HepG2 (cell line): ENCODE measurements at regions not wholly inside any gene's neighbourhood (a gene's known extent, or its start where the extent isn't known, plus 50 kb on each side); places are given as distances from the start of the nearest gene placed in this dataset.

Source experiments
- ATAC-seq: fragments of 200-7000 bp; cut with Tn5 transposase; 3 replicates; pipeline ENCODE4 v1.9.1; 2020; ENCODE audit warnings: mild to moderate bottlenecking, moderate library complexity
- BruUV-seq: library from RNA; stranded (reverse); fragments of 400-500 nt; replicated peaks from 2 replicates; lab custom pipeline; 2021; lab: Mats Ljungman, UMichigan
- CTCF ChIA-PET: fragments of 300-600 bp; formaldehyde crosslinking; extraction: SDS; loops from one replicate; lab custom pipeline; 2021; ENCODE audit warnings: low total read pairs, inconsistent platforms, low intra/inter-chr PET ratio; lab: Yijun Ruan, JAX
- POLR2A ChIA-PET: fragments of 350-600 bp; sonication (Branson Sonifier 250); formaldehyde crosslinking; loops from one replicate; lab custom pipeline; 2020; ENCODE audit warnings: antibody characterized with exemption, inconsistent platforms; lab: Yijun Ruan, JAX
- DNase-seq: peaks from one replicate; pipeline ENCODE4 v3.0.0-alpha.2; 2015; ENCODE audit warnings: low spot score
- FAIRE-seq: peaks from 3 replicates; lab custom pipeline; 2011; peaks lifted over from hg19 to GRCh38; lab: Jason Lieb, UNC
- H2AFZ ChIP-seq: one replicate; pipeline ENCODE4 v1.6.1; 2011; ENCODE audit warnings: low read length, inconsistent platforms
- H3K27ac ChIP-seq: fragments of 300-600 bp; 3 replicates; pipeline ENCODE4 v1.8.0; 2011; ENCODE audit warnings: mixed run types, mild to moderate bottlenecking, mixed read lengths, low read length, inconsistent platforms; ENCODE audit not compliant: insufficient read depth; ENCODE audit errors: extremely low read length
- H3K27me3 ChIP-seq, 2 experiments: fragments of 200-600 bp in 1 of 2; 2 replicates in 1 of 2; 3 replicates in 1 of 2; pipeline versions ENCODE4 v1.6.0 to v1.8.0; 2011; ENCODE audit warnings: low read length in 2 of 2, mild to moderate bottlenecking in 2 of 2, moderate library complexity in 2 of 2, inconsistent platforms in 1 of 2; ENCODE audit not compliant: insufficient read depth in 2 of 2, control insufficient read depth in 1 of 2
- H3K36me3 ChIP-seq, 2 experiments: fragments of 200-600 bp in 1 of 2; replicated peaks in 1 of 2; 2 replicates in 1 of 2; 3 replicates in 1 of 2; pipeline versions ENCODE4 v1.5.1 to v1.8.0; 2011; ENCODE audit warnings: low read length in 2 of 2, inconsistent platforms in 1 of 2; ENCODE audit not compliant: insufficient read depth in 2 of 2, control insufficient read depth in 1 of 2
- H3K4me1 ChIP-seq: 2 replicates; pipeline ENCODE4 v1.5.1; 2012; ENCODE audit warnings: low read length, inconsistent platforms; ENCODE audit not compliant: insufficient read depth
- H3K4me2 ChIP-seq: 2 replicates; pipeline ENCODE4 v1.6.0; 2011; ENCODE audit warnings: low read depth, low read length, inconsistent platforms
- H3K4me3 ChIP-seq, 3 experiments: fragments of 200-600 bp in 1 of 3; sonication (generic), shearing (Covaris generic) in 1 of 3; replicated peaks in 1 of 3; 2 replicates each; pipeline ENCODE4 v1.5.1; 2011 to 2016; ENCODE audit warnings: low read length in 3 of 3, inconsistent platforms in 2 of 3, low read depth in 2 of 3, mild to moderate bottlenecking in 2 of 3, control low read depth in 1 of 3, mixed read lengths in 1 of 3; ENCODE audit not compliant: insufficient read depth in 1 of 3
- H3K79me2 ChIP-seq: one replicate; pipeline ENCODE4 v1.6.1; 2011; ENCODE audit warnings: low read length, inconsistent platforms; ENCODE audit not compliant: insufficient read depth
- H3K9ac ChIP-seq: 2 replicates; pipeline ENCODE4 v1.6.0; 2011; ENCODE audit warnings: mild to moderate bottlenecking, low read depth, low read length, inconsistent platforms; ENCODE audit not compliant: insufficient read depth
- H3K9me3 ChIP-seq: 2 replicates; pipeline ENCODE4 v1.5.1; 2012; ENCODE audit warnings: mild to moderate bottlenecking, low read length
- H4K20me1 ChIP-seq: 2 replicates; pipeline ENCODE4 v1.6.0; 2011; ENCODE audit warnings: inconsistent platforms, mild to moderate bottlenecking, low read length, moderate library complexity; ENCODE audit not compliant: insufficient read depth
- E2F2 ChIP-seq: sonication (generic); formaldehyde crosslinking; IDR thresholded peaks from 2 replicates; pipeline ENCODE4 v1.4.0; 2020; ENCODE audit warnings: missing genetic modification reagents, borderline replicate concordance
- KAT2B ChIP-seq: fragments of 150-350 bp; IDR thresholded peaks from 2 replicates; pipeline ENCODE4 v1.6.1; 2014; ENCODE audit warnings: low read depth, low read length, borderline replicate concordance
- MATR3 ChIP-seq: sonication (generic); formaldehyde crosslinking; IDR thresholded peaks from 2 replicates; pipeline ENCODE4 v1.4.0; 2020; ENCODE audit warnings: missing genetic modification reagents
- MXI1 ChIP-seq: IDR thresholded peaks from 3 replicates; pipeline ENCODE4 v1.6.1; 2012; ENCODE audit warnings: low read depth, low read length, inconsistent platforms, borderline replicate concordance
- NFAT5 ChIP-seq: sonication (generic); formaldehyde crosslinking; IDR thresholded peaks from 2 replicates; pipeline ENCODE4 v1.4.0; 2020; ENCODE audit warnings: missing genetic modification reagents
- NPAS2 ChIP-seq: sonication (generic); formaldehyde crosslinking; IDR thresholded peaks from 2 replicates; pipeline ENCODE4 v1.8.0; 2022; ENCODE audit warnings: mild to moderate bottlenecking, missing genetic modification reagents, borderline replicate concordance
- PHB2 ChIP-seq: fragments of 450-650 bp; IDR thresholded peaks from 2 replicates; pipeline ENCODE4 v1.6.1; 2018; ENCODE audit not compliant: partially characterized antibody
- SAFB2 ChIP-seq: sonication (generic); formaldehyde crosslinking; IDR thresholded peaks from 2 replicates; pipeline ENCODE4 v1.5.1; 2020; ENCODE audit warnings: missing genetic modification reagents, low read depth, mild to moderate bottlenecking, borderline replicate concordance
- TAF1 ChIP-seq: sonication (generic); formaldehyde crosslinking; IDR thresholded peaks from 2 replicates; pipeline ENCODE4 v1.4.0; 2020; ENCODE audit warnings: missing genetic modification reagents
- ZNF10 ChIP-seq: sonication (generic); formaldehyde crosslinking; IDR thresholded peaks from 2 replicates; pipeline ENCODE4 v1.4.0; 2020; ENCODE audit warnings: mild to moderate bottlenecking, low read depth, missing genetic modification reagents, borderline replicate concordance
- ZNF780A ChIP-seq: sonication (generic); formaldehyde crosslinking; IDR thresholded peaks from 2 replicates; pipeline ENCODE4 v1.8.0; 2022; ENCODE audit warnings: mild to moderate bottlenecking, missing genetic modification reagents, moderate library complexity
- ZNF784 ChIP-seq: sonication (generic); formaldehyde crosslinking; IDR thresholded peaks from 2 replicates; pipeline ENCODE4 v1.5.1; 2020; ENCODE audit warnings: missing genetic modification reagents, mild to moderate bottlenecking, borderline replicate concordance
- ZNF788 ChIP-seq: sonication (generic); formaldehyde crosslinking; IDR thresholded peaks from 2 replicates; pipeline ENCODE4 v1.5.0; 2020; ENCODE audit warnings: mild to moderate bottlenecking, missing genetic modification reagents, borderline replicate concordance
- WGBS: methylation state at CpG from one replicate; pipeline ENCODE4 v1.1.6; 2017; ENCODE audit warnings: low lambda C conversion rate; 5-methylcytosine and 5-hydroxymethylcytosine counted together
- in situ Hi-C: cut with HindIII; loops from 2 replicates; pipeline ENCODE4 v1.10.0; 2017; ENCODE audit warnings: low pct_unique_long_range_greater_than_20kb; ENCODE audit not compliant: extremely low pct_ligation_motif_present
- intact Hi-C: fragments of 100-400 bp; cut with micrococcal nuclease; formaldehyde crosslinking; loops from one replicate; pipeline ENCODE4 v1.10.0; 2022; ENCODE audit not compliant: unreplicated experiment
- TF ChIP-seq, protein P1 (sequence below), 2 experiments: sonication (generic) in 1 of 2; formaldehyde crosslinking in 1 of 2; IDR thresholded peaks; 2 replicates each; pipeline versions ENCODE4 v1.5.1 to v1.6.1; 2011 to 2020; ENCODE audit warnings: borderline replicate concordance in 1 of 2, low read depth in 1 of 2, low read length in 1 of 2, mild to moderate bottlenecking in 1 of 2, missing genetic modification reagents in 1 of 2, moderate library complexity in 1 of 2

GRCh38 chr2:150374492-150374891, 113.0 kb downstream of the RND3 start:
- Histone ChIP-seq H3K36me3 (no peaks in the 10 kb centered on the region), H3K79me2 (no peaks in the 10 kb centered on the region), H3K9ac (no peak overlapping the region), H2AFZ (no peak overlapping the region), H4K20me1 (no peaks in the 10 kb centered on the region), H3K4me2 (no peak overlapping the region), H3K4me3 (no peak overlapping the region), H3K27ac (no peak overlapping the region), H3K9me3 (peaks cover 91% of the 10 kb centered on the region), H3K4me1 (no peaks in the 10 kb centered on the region), H3K27me3 (no peaks in the 10 kb centered on the region)
- in situ Hi-C loops: no loop called here
- ChIA-PET CTCF (no interaction called here), POLR2A (no interaction called here)
- intact Hi-C loops: no loop called here
- DNase-seq (no peak), FAIRE-seq (no peak), ATAC-seq (no peak)
- 2% methylated on average over 1 of the region's 1 CpG for WGBS
- no TSS peak for BruUV-seq
- TF ChIP-seq ZNF788 (CRISPR knock-in tag): no peak
- TF ChIP-seq SAFB2: no peak
- TF ChIP-seq ZNF10 (CRISPR knock-in tag): no peak
- TF ChIP-seq ZNF780A (CRISPR knock-in tag): no peak
- TF ChIP-seq E2F2: no peak
- TF ChIP-seq NFAT5 (CRISPR knock-in tag): no peak
- no peak for TF ChIP-seq MATR3
- TF ChIP-seq, protein P1, sequence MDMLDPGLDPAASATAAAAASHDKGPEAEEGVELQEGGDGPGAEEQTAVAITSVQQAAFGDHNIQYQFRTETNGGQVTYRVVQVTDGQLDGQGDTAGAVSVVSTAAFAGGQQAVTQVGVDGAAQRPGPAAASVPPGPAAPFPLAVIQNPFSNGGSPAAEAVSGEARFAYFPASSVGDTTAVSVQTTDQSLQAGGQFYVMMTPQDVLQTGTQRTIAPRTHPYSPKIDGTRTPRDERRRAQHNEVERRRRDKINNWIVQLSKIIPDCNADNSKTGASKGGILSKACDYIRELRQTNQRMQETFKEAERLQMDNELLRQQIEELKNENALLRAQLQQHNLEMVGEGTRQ (IDR thresholded peaks at IDR 0.05; ENCODE audit: low read depth, low read length): no peak
- TF ChIP-seq, protein P1 (CRISPR knock-in tag; IDR thresholded peaks at IDR 0.05; ENCODE audit: borderline replicate concordance): no peak
- TF ChIP-seq ZNF784 (CRISPR knock-in tag): no peak
- no peak for TF ChIP-seq PHB2
- TF ChIP-seq MXI1: no peak
- no peak for TF ChIP-seq NPAS2
- no peak for TF ChIP-seq KAT2B
- no peak for TF ChIP-seq TAF1 (CRISPR knock-in tag)
